NCI-H2227 treated with DMSO at 0.1 percent for 48 hours (cell line): ENCODE measurements at regions not wholly inside any gene's neighbourhood (a gene's known extent, or its start where the extent isn't known, plus 50 kb on each side); places are given as distances from the start of the nearest gene placed in this dataset.

Experiments used
- DNase-seq: peaks from one replicate; lab custom pipeline; 2025; lab: John Stamatoyannopoulos, UW

- DNase-seq, result no peak
These were observed 130.9 kb upstream of the ADAMTS16 start for GRCh38 chr5:5009240-5009639.

GRCh38 chr5:5011151-5011550, 129.0 kb upstream of the ADAMTS16 start:
- no peak for DNase-seq

- DNase-seq, result no peak
These were observed 125.4 kb upstream of the ADAMTS16 start for GRCh38 chr5:5014586-5015235.

- DNase-seq, result no peak
These were observed 122.1 kb upstream of the ADAMTS16 start for GRCh38 chr5:5017827-5018577.

- DNase-seq, result no peak
These were observed 121.6 kb upstream of the ADAMTS16 start for GRCh38 chr5:5018578-5018970.

GRCh38 chr5:5021436-5021835, 118.7 kb upstream of the ADAMTS16 start:
- DNase-seq, result no peak

- DNase-seq, result no peak
These were observed 114.9 kb upstream of the ADAMTS16 start for GRCh38 chr5:5025098-5025773.

GRCh38 chr5:5025774-5026408, 114.2 kb upstream of the ADAMTS16 start:
- peak; percentile 30 for DNase-seq

GRCh38 chr5:5026409-5026785, 113.7 kb upstream of the ADAMTS16 start:
- no peak for DNase-seq

- DNase-seq, result no peak
These were observed 108.5 kb upstream of the ADAMTS16 start for GRCh38 chr5:5031665-5032064.

- no peak for DNase-seq
These were observed 102.5 kb upstream of the ADAMTS16 start for GRCh38 chr5:5037674-5038073.

- DNase-seq, result no peak
These were observed 100.2 kb upstream of the ADAMTS16 start for GRCh38 chr5:5039918-5040317.

GRCh38 chr5:5040712-5041111, 99.4 kb upstream of the ADAMTS16 start:
- no peak for DNase-seq

GRCh38 chr5:5042806-5043205, 97.3 kb upstream of the ADAMTS16 start:
- no peak for DNase-seq

- DNase-seq, result no peak
These were observed 96.8 kb upstream of the ADAMTS16 start for GRCh38 chr5:5043346-5043745.

- no peak for DNase-seq
These were observed 95.8 kb upstream of the ADAMTS16 start for GRCh38 chr5:5044247-5044840.

- no peak for DNase-seq
These were observed 93.2 kb upstream of the ADAMTS16 start for GRCh38 chr5:5046680-5047502.

- no peak for DNase-seq
These were observed 89.3 kb upstream of the ADAMTS16 start for GRCh38 chr5:5050801-5051200.

GRCh38 chr5:5055712-5056111, 84.4 kb upstream of the ADAMTS16 start:
- DNase-seq, result no peak

- DNase-seq, result no peak
These were observed 78.3 kb upstream of the ADAMTS16 start for GRCh38 chr5:5061836-5062235.

- no peak for DNase-seq
These were observed 77.4 kb upstream of the ADAMTS16 start for GRCh38 chr5:5062525-5063302.
